Spinal cord (tissue), 9 donors: ENCODE measurements at regions not wholly inside any gene's neighbourhood (a gene's known extent, or its start where the extent isn't known, plus 50 kb on each side); places are given as distances from the start of the nearest gene placed in this dataset.
A peak's percentile ranks its signal among the peaks of the same experiment; 100 is the strongest.

Experiments used
- DNase-seq, 6 donors: peaks; one replicate each; pipeline versions ENCODE4 v3.0.0 to v3.0.0-alpha.2; 2013 to 2015; ENCODE audit warnings: low spot score in 6 of 6, low read depth in 4 of 6
- H3K27ac ChIP-seq: one replicate; pipeline ENCODE4 v1.5.1; 2013; ENCODE audit warnings: low read depth, low read length, control low read depth
- H3K27me3 ChIP-seq: one replicate; pipeline ENCODE4 v1.6.1; 2013; ENCODE audit warnings: low read length; ENCODE audit not compliant: control insufficient read depth, insufficient read depth
- H3K36me3 ChIP-seq: one replicate; pipeline ENCODE4 v1.6.1; 2013; ENCODE audit warnings: low read length; ENCODE audit not compliant: control insufficient read depth, insufficient read depth
- H3K4me1 ChIP-seq: one replicate; pipeline ENCODE4 v1.6.1; 2013; ENCODE audit warnings: low read length; ENCODE audit not compliant: control insufficient read depth, insufficient read depth
- H3K4me3 ChIP-seq: one replicate; pipeline ENCODE4 v1.5.1; 2013; ENCODE audit warnings: low read depth, low read length, control low read depth
- H3K9me3 ChIP-seq: one replicate; pipeline ENCODE4 v1.6.1; 2013; ENCODE audit warnings: low read length; ENCODE audit not compliant: control insufficient read depth, insufficient read depth
- WGBS: methylation state at CpG from one replicate; pipeline ENCODE4 v1.1.5; 2013; ENCODE audit warnings: missing lambda C conversion rate; ENCODE audit not compliant: insufficient coverage; 5-methylcytosine and 5-hydroxymethylcytosine counted together
- donor health status: healthy.

GRCh38 chrX:39475372-39475771, 622.4 kb downstream of the BCOR start:
- no peak for DNase-seq
- Histone ChIP-seq H3K27ac (no peak overlapping the region), H3K36me3 (no peaks in the 10 kb centered on the region), H3K4me3 (no peak overlapping the region), H3K9me3 (no peaks in the 10 kb centered on the region), H3K27me3 (peaks cover 18% of the 10 kb centered on the region), H3K4me1 (peaks cover 21% of the 10 kb centered on the region)
- no CpG with 5 or more reads among the region's 5 CpGs for WGBS

GRCh38 chrX:39476604-39477021, 621.1 kb downstream of the BCOR start:
- WGBS = 76% methylated on average over 11 of the region's 15 CpGs
- peaks cover 18% of the 10 kb centered on the region for H3K27me3 ChIP-seq
- H3K36me3 ChIP-seq = no peaks in the 10 kb centered on the region
- H3K4me3 ChIP-seq = no peak overlapping the region
- no peak overlapping the region for H3K27ac ChIP-seq
- no peaks in the 10 kb centered on the region for H3K9me3 ChIP-seq
- H3K4me1 ChIP-seq = peaks cover 17% of the 10 kb centered on the region
- peak in 2 of 6 donors; percentile 21 to 57 for DNase-seq

DNA sequence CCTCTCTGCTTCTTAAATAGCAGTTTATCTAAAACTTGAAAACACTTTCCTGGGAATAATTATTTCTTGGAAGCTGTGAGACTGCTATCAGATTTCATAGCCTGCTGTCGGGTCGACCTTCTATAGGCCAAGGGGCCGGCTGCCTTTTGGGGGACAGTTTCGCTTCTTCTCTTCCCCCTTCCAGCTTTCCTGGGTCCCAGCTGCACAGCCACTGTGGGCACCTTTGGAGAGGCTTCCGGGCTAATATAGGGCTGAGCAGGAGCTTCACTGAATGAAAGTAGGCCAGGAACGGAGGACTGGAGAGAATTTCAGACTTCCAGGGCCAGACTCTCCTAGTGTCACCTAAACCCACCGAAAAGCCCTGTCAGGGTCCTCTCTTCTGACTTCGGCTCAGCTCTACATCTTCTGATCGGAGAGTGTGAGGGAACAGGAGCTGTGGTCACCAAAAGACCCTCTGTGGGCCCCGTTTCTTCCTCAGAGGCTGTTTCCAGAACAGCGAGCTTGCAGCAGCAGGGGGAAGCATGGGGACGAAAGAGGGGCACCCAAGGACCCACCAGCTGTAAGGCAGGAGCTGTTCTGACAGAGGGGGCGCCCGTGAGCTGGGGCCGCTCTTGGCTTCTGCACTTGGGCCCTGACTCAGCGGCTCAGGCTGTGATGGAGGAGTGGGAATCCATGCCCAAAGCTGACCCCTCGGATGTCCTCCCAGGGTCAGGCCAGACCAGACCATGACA, 620.6 kb downstream of the BCOR start:
- no peaks in the 10 kb centered on the region for H3K36me3 ChIP-seq
- DNase-seq = no peak
- H3K9me3 ChIP-seq = no peaks in the 10 kb centered on the region
- WGBS = 58% methylated on average over 14 of the region's 17 CpGs
- no peak overlapping the region for H3K27ac ChIP-seq
- H3K4me3 ChIP-seq = no peak overlapping the region
- H3K27me3 ChIP-seq = peaks cover 18% of the 10 kb centered on the region
- H3K4me1 ChIP-seq = peaks cover 17% of the 10 kb centered on the region

- peaks cover 18% of the 10 kb centered on the region for H3K27me3 ChIP-seq
- H3K4me3 ChIP-seq = no peak overlapping the region
- 51% methylated on average over 14 of the region's 15 CpGs for WGBS
- peaks cover 17% of the 10 kb centered on the region for H3K4me1 ChIP-seq
- H3K36me3 ChIP-seq = no peaks in the 10 kb centered on the region
- no peak overlapping the region for H3K27ac ChIP-seq
- no peaks in the 10 kb centered on the region for H3K9me3 ChIP-seq
- DNase-seq = peak in 3 of 6 donors; percentile 26 to 72 (median 68)
Measured at GRCh38 chrX:39477762-39478120, 620.0 kb downstream of the BCOR start.

DNA sequence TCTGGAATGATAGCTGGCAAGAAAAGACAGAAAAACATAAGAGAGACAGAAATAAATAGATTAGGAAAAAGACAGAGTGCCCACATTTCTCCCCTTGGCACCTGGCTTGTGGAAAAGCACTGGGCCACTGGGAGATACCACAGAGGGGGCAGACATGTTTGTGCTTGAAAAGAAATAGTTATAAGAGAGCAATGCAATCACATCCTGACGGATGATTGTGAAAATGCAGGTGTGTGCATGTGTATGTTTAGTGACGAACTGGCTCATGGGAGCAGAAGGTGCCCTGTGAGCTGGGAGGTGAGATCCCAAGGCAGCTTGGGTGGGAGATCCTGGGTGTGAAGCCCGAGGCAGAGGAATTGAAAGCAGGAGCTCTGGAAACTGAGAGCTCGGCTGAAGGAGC, 617.9 kb downstream of the BCOR start:
- Histone ChIP-seq H3K4me1 (peaks cover 29% of the 10 kb centered on the region), H3K4me3 (no peak overlapping the region), H3K36me3 (no peaks in the 10 kb centered on the region), H3K27ac (no peak overlapping the region), H3K27me3 (peaks cover 21% of the 10 kb centered on the region), H3K9me3 (no peaks in the 10 kb centered on the region)
- DNase-seq = no peak
- 75% methylated on average over 3 of the region's 4 CpGs for WGBS

GRCh38 chrX:39480963-39481362, 616.8 kb downstream of the BCOR start:
- Histone ChIP-seq H3K4me1 (peaks cover 29% of the 10 kb centered on the region), H3K36me3 (no peaks in the 10 kb centered on the region), H3K4me3 (no peak overlapping the region), H3K27me3 (peaks cover 17% of the 10 kb centered on the region), H3K27ac (no peak overlapping the region), H3K9me3 (no peaks in the 10 kb centered on the region)
- peak in 1 of 6 donors; percentile 33 for DNase-seq
- WGBS = no CpG with 5 or more reads among the region's 1 CpG

GRCh38 chrX:39481621-39482020, 616.1 kb downstream of the BCOR start:
- Histone ChIP-seq H3K27me3 (peaks cover 17% of the 10 kb centered on the region), H3K4me1 (peaks cover 28% of the 10 kb centered on the region)
- 50% methylated on average over 1 of the region's 4 CpGs for WGBS

GRCh38 chrX:39484159-39485068, 613.3 kb downstream of the BCOR start:
- Histone ChIP-seq H3K4me1 (peaks cover 18% of the 10 kb centered on the region), H3K27me3 (peaks cover 13% of the 10 kb centered on the region), H3K36me3 (no peaks in the 10 kb centered on the region), H3K9me3 (no peaks in the 10 kb centered on the region), H3K4me3 (no peak overlapping the region), H3K27ac (peak overlapping the region; percentile 22)
- peak in 2 of 6 donors; percentile 43 to 70 for DNase-seq
- WGBS = 50% methylated on average over 5 of the region's 12 CpGs

More at GRCh38 chrX:39481621-39482020, 616.1 kb downstream of the BCOR start:
- no peak overlapping the region for H3K4me3 ChIP-seq
- no peaks in the 10 kb centered on the region for H3K9me3 ChIP-seq
- H3K36me3 ChIP-seq = no peaks in the 10 kb centered on the region
- no peak for DNase-seq
- no peak overlapping the region for H3K27ac ChIP-seq

DNA sequence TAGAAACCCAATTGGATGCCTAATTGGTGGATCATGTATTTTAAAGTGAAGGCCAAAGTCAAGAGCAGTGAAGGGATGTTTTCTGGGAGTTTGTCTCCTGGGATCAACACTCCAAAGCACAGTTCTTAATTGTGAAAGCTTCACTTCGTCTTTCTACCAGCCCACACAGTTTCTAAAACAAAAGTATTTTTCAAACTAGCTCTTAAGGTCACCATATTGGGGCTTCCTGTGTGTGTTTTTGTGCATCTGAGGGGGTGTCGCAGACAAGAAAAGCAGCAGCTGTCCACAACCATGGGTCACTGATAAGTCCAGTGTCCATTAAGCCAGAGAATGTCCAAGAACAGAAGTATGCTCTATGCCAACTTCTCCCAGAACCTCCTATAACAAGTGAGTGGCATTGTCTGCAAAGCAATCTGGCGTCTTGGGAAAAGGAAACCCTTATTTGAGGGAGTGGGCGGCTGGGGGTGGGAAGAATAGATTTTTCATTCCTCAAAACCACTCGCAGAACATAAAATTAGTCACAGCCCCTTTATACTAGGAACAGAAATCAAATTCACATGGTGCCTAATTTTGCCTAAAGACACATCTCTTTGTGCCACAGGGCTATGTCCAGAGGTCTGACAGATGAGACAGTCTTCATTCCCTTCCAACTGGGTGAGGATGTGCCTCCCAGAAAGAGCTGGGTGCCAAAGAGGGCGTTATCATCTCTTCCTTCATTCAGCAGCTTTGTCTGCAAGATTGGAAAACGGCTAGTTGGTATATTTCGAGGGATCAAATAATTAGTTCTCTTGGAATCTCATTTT, 610.4 kb downstream of the BCOR start:
- Histone ChIP-seq H3K4me1 (peaks cover 18% of the 10 kb centered on the region), H3K4me3 (no peak overlapping the region), H3K27me3 (peaks cover 11% of the 10 kb centered on the region), H3K27ac (peak overlapping the region; percentile 22), H3K9me3 (no peaks in the 10 kb centered on the region), H3K36me3 (no peaks in the 10 kb centered on the region)
- DNase-seq = peak in 1 of 6 donors; percentile 44
- WGBS = 60% methylated on average over 1 of the region's 8 CpGs
